Body of pancreas (tissue), 4 donors: ENCODE measurements at regions not wholly inside any gene's neighbourhood (a gene's known extent, or its start where the extent isn't known, plus 50 kb on each side); places are given as distances from the start of the nearest gene placed in this dataset.

Experiments
- ATAC-seq: fragments of 150-250 bp; one replicate; pipeline ENCODE4 v1.9.1; 2016
- DNase-seq, 4 donors: peaks; one replicate each; pipeline ENCODE4 v3.0.0-alpha.2; 2019
- H3K27ac ChIP-seq, 4 donors: fragments of 200-600 bp; sonication (generic); 1 replicate in 3 of 4; 2 replicates in 1 of 4; pipeline versions ENCODE4 v1.5.1 to v1.6.1; 2016 to 2019; ENCODE audit warnings: mild to moderate bottlenecking in 1 of 4, mixed read lengths in 1 of 4, moderate library complexity in 1 of 4
- H3K27me3 ChIP-seq, 2 donors: fragments of 200-600 bp; sonication (generic); one replicate each; pipeline ENCODE4 v1.6.0; 2016; ENCODE audit warnings: mild to moderate bottlenecking in 1 of 2
- H3K36me3 ChIP-seq, 2 donors: fragments of 200-600 bp; sonication (generic); replicated peaks in 1 of 2; 2 replicates each; pipeline ENCODE4 v1.5.1; 2016; ENCODE audit warnings: low read depth in 2 of 2; ENCODE audit not compliant: insufficient read depth in 1 of 2
- H3K4me1 ChIP-seq: fragments of 200-600 bp; sonication (generic); one replicate; pipeline ENCODE4 v1.6.0; 2016
- H3K4me3 ChIP-seq, 2 donors: fragments of 200-600 bp; sonication (generic); 1 replicate in 1 of 2; 2 replicates in 1 of 2; pipeline ENCODE4 v1.5.1; 2016 to 2019
- H3K9me3 ChIP-seq, 3 donors: fragments of 200-600 bp; sonication (generic); 1 replicate in 2 of 3; 2 replicates in 1 of 3; pipeline ENCODE4 v1.5.1; 2016
- POLR2A ChIP-seq, 3 donors: fragments of 450-650 bp; IDR thresholded peaks; one replicate each; pipeline ENCODE4 v1.6.1; 2016; ENCODE audit warnings: antibody characterized with exemption in 3 of 3, mild to moderate bottlenecking in 2 of 3
- WGBS, 2 donors: methylation state at CpG; one replicate each; pipeline ENCODE4 v1.1.5; 2017; 5-methylcytosine and 5-hydroxymethylcytosine counted together
- intact Hi-C: fragments of 100-400 bp; cut with DNase I; formaldehyde crosslinking; loops from one replicate; pipeline ENCODE4 v1.15.1; 2023
- TF ChIP-seq, protein P1 (sequence below), 7 experiments: fragments of 450-650 bp in 4 of 7; fragments of 200-600 bp in 3 of 7; sonication (generic) in 3 of 7; IDR thresholded peaks; one replicate each; pipeline ENCODE4 v1.5.1; 2016 to 2019; ENCODE audit warnings: antibody characterized with exemption in 7 of 7

DNA sequence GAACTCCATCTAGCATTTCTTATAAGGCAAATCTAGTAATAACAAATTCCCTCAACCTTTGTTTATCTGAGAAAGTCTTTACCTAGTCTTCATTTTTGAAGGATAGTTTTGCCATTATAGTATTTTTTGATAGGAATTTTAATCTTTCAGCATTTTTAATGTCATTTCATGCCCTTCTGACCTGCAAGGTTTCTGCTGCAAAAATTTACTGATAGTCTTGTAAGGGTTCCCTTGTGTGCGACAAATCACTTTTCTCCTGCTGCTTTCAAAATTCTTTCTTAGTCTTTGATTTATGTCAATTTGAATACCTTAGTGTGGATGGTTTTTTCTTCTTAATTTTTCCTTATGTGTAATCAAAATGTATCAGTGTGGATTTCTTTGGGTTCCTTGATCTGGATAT is 297.5 kb upstream of the FAM78B start:
- TF ChIP-seq, protein P1, sequence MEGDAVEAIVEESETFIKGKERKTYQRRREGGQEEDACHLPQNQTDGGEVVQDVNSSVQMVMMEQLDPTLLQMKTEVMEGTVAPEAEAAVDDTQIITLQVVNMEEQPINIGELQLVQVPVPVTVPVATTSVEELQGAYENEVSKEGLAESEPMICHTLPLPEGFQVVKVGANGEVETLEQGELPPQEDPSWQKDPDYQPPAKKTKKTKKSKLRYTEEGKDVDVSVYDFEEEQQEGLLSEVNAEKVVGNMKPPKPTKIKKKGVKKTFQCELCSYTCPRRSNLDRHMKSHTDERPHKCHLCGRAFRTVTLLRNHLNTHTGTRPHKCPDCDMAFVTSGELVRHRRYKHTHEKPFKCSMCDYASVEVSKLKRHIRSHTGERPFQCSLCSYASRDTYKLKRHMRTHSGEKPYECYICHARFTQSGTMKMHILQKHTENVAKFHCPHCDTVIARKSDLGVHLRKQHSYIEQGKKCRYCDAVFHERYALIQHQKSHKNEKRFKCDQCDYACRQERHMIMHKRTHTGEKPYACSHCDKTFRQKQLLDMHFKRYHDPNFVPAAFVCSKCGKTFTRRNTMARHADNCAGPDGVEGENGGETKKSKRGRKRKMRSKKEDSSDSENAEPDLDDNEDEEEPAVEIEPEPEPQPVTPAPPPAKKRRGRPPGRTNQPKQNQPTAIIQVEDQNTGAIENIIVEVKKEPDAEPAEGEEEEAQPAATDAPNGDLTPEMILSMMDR (IDR thresholded peaks at IDR 0.05), result no peak
- no peak for TF ChIP-seq POLR2A (IDR thresholded peaks at IDR 0.05)
- 91 to 100% methylated on average over 1 of the region's 1 CpG for WGBS, 2 donors
- ATAC-seq, result no peak

DNA sequence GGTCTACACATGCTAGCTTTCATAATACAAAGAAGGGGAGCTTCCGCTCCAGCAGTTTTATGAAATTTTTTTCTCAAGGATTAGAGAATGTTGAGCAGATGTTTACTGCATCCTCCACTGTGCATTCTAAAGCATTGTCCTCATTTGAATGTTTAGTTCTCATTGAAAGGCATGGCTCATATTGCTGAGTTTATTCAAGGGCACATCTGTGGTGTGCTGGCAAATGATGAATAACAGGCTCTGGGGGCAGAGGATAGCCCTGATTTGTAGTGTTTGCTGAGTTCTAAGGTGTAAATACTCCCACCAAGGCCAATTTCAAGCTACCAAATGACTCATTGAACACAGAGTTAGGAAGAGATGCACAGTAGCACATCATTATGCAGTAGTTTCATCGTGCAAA is 303.2 kb upstream of the FAM78B start:
- no peaks in the 10 kb centered on the region for H3K36me3 ChIP-seq
- intact Hi-C loops, result no loop called here
- no peaks in the 10 kb centered on the region for H3K9me3 ChIP-seq
- H3K27ac ChIP-seq, result no peak overlapping the region
- H3K4me1 ChIP-seq, result no peaks in the 10 kb centered on the region
- TF ChIP-seq POLR2A (IDR thresholded peaks at IDR 0.05), result no peak
- DNase-seq (no peak), ATAC-seq (no peak)
- H3K27me3 ChIP-seq, result no peaks in the 10 kb centered on the region
- 63 to 79% methylated on average over 2 of the region's 2 CpGs for WGBS, 2 donors
- H3K4me3 ChIP-seq, result no peak overlapping the region

More for the DNA sequence above, 297.5 kb upstream of the FAM78B start:
- no peak overlapping the region for H3K4me3 ChIP-seq
- no peaks in the 10 kb centered on the region for H3K4me1 ChIP-seq
- DNase-seq, result no peak
- intact Hi-C loops, result no loop called here
- no peaks in the 10 kb centered on the region for H3K9me3 ChIP-seq
- no peak overlapping the region for H3K27ac ChIP-seq
- H3K27me3 ChIP-seq, result no peaks in the 10 kb centered on the region
- no peaks in the 10 kb centered on the region for H3K36me3 ChIP-seq

DNA sequence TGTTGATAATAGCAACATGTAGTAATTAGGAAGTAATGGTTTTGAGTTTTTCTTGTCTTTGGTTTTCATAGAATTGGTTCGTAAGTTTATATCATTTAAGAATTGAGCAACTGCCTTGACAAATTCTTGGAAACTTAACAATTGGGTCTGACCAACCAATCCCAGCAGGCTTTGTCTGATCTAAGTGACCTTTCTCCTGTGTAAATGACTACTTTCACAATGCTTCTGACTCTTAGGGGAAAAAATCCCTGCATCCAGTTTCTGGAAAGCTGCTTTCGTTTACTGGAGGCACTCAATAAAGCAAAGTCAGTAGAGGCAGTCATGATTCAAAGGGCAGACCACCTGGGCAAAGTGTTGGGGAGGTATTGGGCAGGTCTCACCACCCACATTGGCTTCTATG is 303.6 kb upstream of the FAM78B start:
- H3K36me3 ChIP-seq, result no peaks in the 10 kb centered on the region
- intact Hi-C loops, result no loop called here
- WGBS, 2 donors, result 19 to 21% methylated on average over 2 of the region's 2 CpGs
- H3K27me3 ChIP-seq, result no peaks in the 10 kb centered on the region
- H3K9me3 ChIP-seq, result no peaks in the 10 kb centered on the region
- no peaks in the 10 kb centered on the region for H3K4me1 ChIP-seq
- no peak overlapping the region for H3K4me3 ChIP-seq
- ATAC-seq (no peak), DNase-seq (no peak)
- H3K27ac ChIP-seq, result no peak overlapping the region
- TF ChIP-seq POLR2A (IDR thresholded peaks at IDR 0.05), result no peak
- TF ChIP-seq, protein P1 (IDR thresholded peaks at IDR 0.05), result no peak

DNA sequence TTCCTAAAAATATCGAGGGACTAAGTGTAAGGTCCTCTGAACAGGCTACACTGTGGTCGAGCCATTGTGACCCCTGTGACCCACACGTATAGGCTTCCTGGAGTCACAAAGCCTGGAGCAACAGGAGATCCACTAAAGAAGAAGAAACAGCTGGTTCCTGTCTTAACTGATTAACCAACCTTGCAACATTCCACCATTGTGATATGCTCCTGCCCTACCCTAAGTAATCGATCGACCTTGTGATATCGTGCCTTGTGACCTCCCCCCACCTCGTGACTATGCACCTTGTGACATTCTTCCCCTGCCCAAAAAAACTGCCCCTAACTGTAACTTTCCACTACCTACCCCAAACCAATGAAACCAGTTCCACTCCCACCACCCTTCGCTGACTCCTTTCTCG is 304.6 kb upstream of the FAM78B start:
- H3K27ac ChIP-seq, result no peak overlapping the region
- no peak for DNase-seq
- intact Hi-C loops, result no loop called here
- no peak for ATAC-seq
- TF ChIP-seq, protein P1 (IDR thresholded peaks at IDR 0.05), result no peak
- no peak for TF ChIP-seq POLR2A (IDR thresholded peaks at IDR 0.05)
- no peaks in the 10 kb centered on the region for H3K27me3 ChIP-seq
- no peak overlapping the region for H3K4me3 ChIP-seq
- H3K36me3 ChIP-seq, result no peaks in the 10 kb centered on the region
- no peaks in the 10 kb centered on the region for H3K4me1 ChIP-seq
- 55 to 67% methylated on average over 9 of the region's 9 CpGs for WGBS, 2 donors
- H3K9me3 ChIP-seq, result no peaks in the 10 kb centered on the region

DNA sequence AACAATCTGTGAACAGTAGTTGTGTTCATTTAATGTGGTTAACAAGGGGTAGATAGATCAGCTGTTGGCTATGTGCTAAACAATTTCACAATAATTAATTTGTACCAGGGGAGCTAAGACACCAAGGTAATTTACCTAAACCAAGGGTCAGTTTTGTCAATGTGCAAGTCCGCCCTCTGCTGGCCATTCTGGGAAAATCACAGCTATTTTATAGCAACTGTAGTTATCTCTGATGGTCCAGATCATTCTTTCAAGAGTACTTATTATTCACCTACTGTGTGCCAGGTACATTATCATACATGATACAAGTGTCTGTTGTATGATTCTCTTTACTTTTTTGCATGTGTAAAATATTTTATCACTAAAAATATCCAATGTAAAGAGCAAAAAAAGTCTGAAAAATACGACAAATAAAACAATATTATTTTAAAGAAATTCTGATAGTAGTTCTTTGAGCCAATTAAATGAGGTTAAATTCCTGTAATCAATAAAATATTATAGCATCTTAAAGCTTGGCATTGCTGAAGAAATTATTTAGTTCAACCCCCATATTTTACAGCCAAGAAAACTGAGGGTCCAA is 312.3 kb upstream of the FAM78B start:
- ATAC-seq (no peak), DNase-seq (peak; percentile 55 to 70 (median 61))
- WGBS, 2 donors, result 46 to 48% methylated on average over 2 of the region's 2 CpGs
- Histone ChIP-seq H3K27ac (no peak overlapping the region), H3K4me3 (no peak overlapping the region), H3K4me1 (no peaks in the 10 kb centered on the region), H3K9me3 (no peaks in the 10 kb centered on the region), H3K36me3 (no peaks in the 10 kb centered on the region), H3K27me3 (no peaks in the 10 kb centered on the region)
- intact Hi-C loops, result no loop called here
- TF ChIP-seq, protein P1 (IDR thresholded peaks at IDR 0.05), result peak; percentile 60 to 73 (median 65)
- no peak for TF ChIP-seq POLR2A (IDR thresholded peaks at IDR 0.05)
